Hematopoietic multipotent progenitor cell treated with erythropoietin and hydrocortisone succinate and interleukin-3 and kit ligand, for 8 days (in vitro differentiated cells): ENCODE measurements at regions not wholly inside any gene's neighbourhood (a gene's known extent, or its start where the extent isn't known, plus 50 kb on each side); places are given as distances from the start of the nearest gene placed in this dataset.
A peak's percentile ranks its signal among the peaks of the same experiment; 100 is the strongest.

Experiments used
- DNase-seq: peaks from one replicate; pipeline ENCODE4 v3.0.0-alpha.2; 2015

DNA sequence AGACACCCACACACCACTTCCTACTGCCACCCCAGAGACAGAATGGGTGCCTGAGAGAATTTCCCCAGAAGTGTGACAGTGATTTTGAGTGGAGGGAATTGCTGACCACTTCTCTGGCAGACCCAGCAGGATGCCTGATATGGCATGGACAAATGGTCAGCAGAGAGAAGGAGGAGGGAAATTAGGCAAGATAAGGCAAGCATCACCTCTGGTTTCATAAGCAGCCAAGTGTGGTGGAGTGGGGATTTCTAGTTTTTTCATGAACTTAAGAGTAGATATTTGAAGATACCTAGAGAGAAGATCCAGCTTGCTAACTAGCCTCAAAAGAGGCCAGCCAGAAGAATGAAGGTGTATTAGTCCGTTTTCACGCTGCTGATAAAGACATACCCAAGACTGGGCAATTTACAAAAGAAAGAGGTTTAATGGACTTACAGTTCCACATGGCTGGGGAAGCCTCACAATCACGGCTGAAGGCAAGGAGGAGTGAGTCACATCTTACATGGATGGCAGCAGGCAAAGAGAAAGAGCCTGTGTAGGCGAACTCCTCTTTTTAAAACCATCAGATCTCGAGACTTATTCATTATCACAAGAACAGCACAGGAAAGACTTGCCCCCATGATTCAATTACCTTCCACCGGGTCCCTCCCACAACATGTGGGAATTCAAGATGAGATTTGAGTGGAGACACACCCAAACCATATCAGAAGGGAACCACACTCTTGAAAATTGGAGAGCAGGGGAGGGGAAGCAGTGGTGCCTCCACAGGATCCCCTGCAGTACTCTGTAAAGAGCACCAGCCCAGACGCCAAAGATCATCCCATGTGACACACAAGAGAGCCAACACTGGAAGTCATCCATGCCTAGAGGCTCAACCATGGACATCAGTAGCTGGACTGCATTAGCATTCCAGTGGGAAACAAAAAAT, 64.2 kb downstream of the RBM43 start:
- DNase-seq: peak; percentile 69

DNA sequence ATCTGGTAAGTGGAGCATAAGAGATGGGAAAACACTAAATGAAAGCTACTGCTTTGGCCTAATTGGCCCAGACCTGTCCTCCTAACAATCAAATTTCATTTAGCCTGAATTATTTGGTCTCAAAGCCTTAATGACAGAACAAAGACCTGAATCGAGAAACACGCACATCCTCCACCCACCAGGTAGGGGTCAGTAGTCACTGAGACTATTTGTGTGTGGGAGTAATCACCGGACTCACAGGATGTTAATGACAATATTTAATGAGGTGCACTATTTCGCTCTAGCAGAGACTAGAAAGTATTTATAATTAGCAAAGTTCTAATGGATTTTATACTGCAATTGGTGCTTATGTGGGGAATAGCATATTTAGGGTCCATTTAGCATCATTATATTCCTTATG, 68.1 kb downstream of the RBM43 start:
- no peak for DNase-seq

GRCh38 chr2:151192681-151193080, 69.0 kb downstream of the RBM43 start:
- DNase-seq: no peak

GRCh38 chr2:151191001-151191400, 70.7 kb downstream of the RBM43 start:
- DNase-seq: no peak

DNA sequence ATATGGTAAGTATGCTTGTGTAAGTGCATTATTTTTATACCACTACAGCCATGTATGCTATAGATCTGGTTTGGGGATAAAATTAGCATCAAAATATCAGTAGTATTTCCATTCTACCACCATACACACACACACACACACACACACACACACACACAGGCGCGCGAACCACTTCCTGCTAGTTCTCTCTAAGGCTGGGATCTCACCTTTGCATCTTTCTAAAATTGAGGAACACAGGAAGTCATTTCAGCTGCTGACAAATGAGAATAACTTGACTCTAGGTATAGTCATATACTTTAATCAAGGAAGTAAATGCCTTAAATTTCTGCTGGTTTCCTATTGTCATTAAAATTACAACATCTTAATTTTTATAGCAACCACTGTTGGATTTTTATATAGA, 72.5 kb downstream of the RBM43 start:
- DNase-seq: no peak

DNA sequence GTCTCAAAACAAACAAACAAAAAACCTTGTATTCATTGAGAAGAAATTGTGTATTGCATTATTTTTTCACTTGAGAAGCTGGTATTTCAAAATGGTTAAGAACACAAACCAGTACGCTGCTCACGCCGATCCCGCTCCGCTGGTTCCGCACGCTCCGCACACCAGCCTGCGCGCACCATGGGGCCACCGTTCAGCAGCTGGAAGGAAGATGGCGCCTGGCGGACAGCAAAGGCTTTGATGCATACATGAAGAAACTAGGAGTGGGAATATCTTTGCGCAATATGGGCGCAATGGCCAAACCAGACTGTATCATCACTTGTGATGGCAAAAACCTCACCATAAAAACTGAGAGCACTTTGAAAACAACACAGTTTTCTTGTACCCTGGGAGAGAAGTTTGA, 75.7 kb downstream of the RBM43 start:
- DNase-seq: no peak

- no peak for DNase-seq
Observed at GRCh38 chr2:151182899-151183809, 78.5 kb downstream of the RBM43 start.

- DNase-seq: no peak
Observed at GRCh38 chr2:151182396-151182795, 79.3 kb downstream of the RBM43 start.

DNA sequence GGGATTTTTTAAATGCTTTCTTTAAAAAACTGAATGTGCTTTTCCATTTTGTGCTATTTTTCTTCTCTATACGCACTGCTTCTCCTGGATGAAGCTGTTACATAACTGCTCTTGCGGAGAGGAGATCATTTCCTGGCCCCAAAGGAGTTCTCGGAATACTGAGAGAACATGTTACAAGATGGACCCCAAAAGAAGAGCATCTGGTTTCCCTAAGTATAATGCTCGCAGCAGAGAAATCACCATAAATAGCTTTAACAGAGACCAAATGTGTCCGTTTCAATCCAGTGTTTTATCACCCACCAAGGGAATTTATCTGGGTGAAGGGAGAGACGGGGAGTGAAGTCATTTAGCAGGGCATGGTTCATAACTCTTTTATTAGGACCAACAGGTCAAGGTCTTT, 80.1 kb downstream of the RBM43 start:
- no peak for DNase-seq

DNA sequence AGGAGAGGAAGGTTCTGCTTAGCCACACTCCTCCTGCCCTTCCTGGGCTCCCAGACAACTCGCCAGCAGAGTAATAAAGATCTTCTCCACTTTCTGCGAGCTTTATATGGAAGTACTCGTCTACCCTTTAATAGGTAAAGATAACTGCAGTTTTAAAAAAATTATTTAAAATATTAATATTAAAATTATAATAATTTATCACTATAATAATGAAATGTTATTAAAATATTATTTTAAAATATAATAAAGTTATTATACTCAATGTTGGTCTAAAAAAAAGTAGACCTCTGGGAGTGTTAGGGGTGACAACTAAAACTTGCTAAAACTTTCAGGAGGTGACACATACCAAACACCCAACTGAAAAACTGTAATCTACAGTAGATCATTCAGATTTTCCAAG, 81.5 kb downstream of the RBM43 start:
- no peak for DNase-seq

- no peak for DNase-seq
Observed at GRCh38 chr2:151178207-151178606, 83.5 kb downstream of the RBM43 start.

DNA sequence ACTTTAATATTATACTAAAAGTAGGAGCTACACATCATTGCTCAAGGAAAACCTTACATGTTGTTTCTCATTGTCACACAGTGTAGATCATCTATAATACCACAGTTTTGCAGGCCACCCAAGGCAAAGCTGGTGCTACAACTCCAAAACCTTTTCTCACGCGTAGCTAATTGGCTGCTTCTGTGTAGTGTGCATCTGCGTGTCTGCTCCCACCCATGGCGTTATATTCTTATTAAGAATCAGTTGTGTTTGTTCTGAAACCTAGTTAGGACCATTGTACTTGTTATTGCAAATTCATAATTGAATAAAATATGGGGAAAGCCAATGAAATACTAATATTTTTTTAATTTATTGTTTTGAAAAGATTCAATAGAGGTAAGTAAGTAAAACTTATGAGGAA, 83.9 kb downstream of the RBM43 start:
- DNase-seq: no peak

- DNase-seq: no peak
Observed at GRCh38 chr2:151176661-151177060, 85.0 kb downstream of the RBM43 start.

GRCh38 chr2:151175864-151176263, 85.8 kb downstream of the RBM43 start:
- no peak for DNase-seq

DNA sequence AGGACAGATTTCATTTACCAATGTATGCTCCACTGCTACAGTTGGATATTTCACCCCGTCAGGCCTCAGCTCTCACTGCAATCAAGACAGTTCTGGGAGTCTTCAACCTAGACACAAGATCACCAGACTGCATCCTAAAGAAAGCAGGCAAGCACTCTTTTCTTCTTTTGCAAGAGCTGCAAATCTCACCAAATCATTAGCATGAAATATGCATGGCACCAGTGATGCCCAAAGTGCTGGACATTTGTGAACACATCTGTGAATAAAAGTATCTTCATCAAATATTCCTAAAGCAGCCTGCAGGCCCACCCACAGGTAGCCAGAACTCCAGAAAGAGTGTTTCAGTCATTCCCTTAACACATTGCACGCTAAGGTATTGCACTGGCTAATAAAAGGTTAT, 87.5 kb downstream of the RBM43 start:
- DNase-seq: no peak

DNA sequence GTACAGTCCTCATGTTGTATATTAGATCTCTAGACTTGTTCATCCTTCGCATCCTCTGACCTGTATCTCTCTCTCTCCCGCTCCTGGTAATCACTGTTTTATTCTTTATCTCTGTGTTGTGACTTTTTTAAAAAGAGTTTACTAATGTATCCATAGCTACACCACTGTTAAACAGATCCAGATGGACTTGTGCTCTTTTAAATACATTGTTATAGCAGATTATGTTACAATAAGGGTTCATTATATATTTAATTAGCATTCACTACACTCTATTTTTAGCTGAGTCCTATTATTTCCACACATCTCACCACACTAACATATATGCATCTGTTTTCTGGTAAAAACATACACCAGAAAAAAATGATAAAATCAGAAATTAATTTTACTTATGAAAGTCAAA, 90.5 kb downstream of the RBM43 start:
- DNase-seq: no peak

GRCh38 chr2:151166410-151166809, 95.3 kb downstream of the RBM43 start:
- no peak for DNase-seq

DNA sequence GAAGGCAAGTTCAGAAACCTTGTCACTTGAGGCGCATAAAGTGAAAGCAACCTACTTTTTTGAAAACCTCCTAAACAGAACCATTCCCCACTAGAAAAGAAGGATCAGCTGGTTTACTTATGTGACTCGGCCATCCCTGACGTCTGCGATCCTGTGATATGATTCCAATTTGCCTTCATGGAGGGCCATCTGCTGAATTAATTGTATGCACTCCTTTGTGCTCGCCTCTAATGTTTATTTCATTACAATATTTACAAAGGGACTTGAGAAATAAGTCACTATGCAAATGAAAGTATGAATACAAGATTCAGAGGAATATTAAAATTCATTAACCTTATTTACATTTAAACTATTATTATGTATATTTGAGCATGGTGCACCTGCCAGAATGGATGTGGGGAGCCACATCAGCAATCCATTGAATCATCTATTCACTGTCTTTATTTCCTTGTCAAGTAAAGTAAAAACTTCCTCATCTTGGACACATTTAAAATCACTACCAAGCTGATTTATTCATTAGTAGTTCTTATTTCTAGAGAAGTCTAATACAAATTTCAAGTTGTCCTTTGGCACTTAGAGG, 96.5 kb downstream of the RBM43 start:
- DNase-seq: no peak

DNA sequence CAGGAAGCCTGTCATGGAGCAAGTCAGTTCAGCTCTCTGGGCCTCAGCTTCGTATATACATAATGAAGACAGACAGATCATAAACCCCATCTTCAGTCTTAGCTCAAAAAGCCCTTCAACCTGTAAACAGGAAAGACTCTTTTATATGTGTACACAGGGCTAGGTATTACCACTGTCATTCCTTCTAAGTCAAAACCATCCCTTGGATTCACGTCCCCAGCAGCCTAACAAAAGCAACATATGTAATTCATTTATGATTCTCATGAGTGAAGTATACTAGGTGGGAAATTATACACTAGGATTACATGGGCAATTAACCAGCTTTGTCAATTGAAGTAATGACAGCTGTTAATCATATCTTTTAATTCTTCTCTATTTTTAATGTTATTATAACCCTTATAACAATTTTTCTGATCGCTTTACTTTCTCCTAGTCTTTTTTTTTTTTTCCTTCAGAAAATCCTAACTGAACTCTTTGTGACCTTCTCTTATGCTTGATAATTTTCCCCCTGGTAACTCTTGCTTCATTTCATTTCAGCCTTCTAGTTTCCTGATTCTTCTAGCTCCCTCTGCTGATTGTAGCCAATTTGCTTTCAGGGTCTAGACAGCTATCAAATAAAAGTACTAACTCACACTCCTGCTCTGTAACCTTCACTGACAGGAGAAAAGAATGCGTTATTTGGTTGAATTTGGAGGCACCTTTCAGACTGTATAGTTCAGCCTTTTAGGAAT, 99.7 kb downstream of the RBM43 start:
- no peak for DNase-seq

- DNase-seq: no peak
Observed at GRCh38 chr2:151159109-151159662, 102.5 kb downstream of the RBM43 start.

- DNase-seq: no peak
Observed at GRCh38 chr2:151157000-151157735, 104.5 kb downstream of the RBM43 start.

- no peak for DNase-seq
Observed at GRCh38 chr2:151156431-151156830, 105.2 kb downstream of the RBM43 start.
